NCI-H460 (cell line): ENCODE measurements at regions not wholly inside any gene's neighbourhood (a gene's known extent, or its start where the extent isn't known, plus 50 kb on each side); places are given as distances from the start of the nearest gene placed in this dataset.

Experiments used
- DNase-seq: peaks from one replicate; pipeline ENCODE4 v3.0.0-alpha.2; 2016; ENCODE audit warnings: low read depth; ENCODE audit errors: extremely low read depth

GRCh38 chr22:47775686-47776085 is 1013.2 kb downstream of the TBC1D22A start:
- no peak for DNase-seq

DNA sequence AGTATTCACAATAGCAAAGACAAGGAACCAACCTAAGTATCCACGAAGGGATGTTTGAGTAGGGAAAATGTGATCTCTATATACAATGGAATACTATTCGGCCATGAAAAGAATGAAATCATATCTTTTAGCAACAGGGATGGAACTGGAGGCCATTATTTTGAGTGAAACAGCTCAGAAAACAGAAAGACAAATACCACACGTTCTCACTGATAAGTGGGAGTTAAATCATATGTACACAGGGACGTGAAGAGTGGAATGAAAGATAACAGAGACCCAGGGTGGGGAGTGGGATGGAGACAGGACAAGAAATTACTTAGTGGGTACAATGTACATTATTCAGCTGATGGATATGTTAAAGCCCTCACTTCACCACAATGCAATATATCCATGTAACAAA is 1012.7 kb downstream of the TBC1D22A start:
- DNase-seq: no peak

DNA sequence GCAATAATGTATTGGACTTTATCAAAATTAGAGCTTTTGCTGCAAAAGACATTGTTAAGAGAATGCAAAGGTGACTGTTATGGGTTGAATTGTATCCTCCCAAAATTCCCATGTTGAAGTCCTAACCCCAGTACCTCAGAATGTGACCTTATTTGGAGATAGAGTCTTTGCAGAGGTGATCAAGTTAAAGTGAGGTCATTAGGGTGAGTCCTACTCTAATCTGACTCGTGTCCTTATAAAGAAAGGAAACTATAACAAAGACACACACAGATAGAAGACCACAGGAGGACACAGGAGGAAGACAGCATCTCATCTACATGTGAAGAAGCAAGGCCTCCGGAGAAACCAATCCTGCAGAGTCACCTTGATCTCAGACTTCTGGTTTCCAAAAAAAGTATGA is 1011.2 kb downstream of the TBC1D22A start:
- DNase-seq: no peak

DNA sequence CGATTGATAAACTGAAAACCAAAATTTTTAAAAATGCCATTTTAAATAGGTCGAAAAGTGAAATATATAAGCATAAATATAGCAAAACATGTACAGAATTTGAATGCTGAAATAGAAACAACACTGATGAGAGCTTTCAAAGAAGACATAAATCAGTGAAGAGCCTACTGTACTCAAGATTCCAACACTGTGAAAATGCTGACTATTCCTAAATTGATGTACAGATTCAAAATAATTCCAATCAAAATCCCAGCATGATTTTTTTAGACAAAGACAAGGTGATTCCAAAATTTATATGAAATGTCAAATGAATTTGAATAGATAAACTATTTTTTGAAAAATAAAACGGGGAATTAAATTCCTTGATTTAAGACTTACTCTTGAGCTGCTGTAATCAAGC is 1010.4 kb downstream of the TBC1D22A start:
- DNase-seq: no peak

GRCh38 chr22:47769652-47770051 is 1007.2 kb downstream of the TBC1D22A start:
- no peak for DNase-seq

- DNase-seq: no peak
Measured at GRCh38 chr22:47768027-47768426, 1005.6 kb downstream of the TBC1D22A start.

DNA sequence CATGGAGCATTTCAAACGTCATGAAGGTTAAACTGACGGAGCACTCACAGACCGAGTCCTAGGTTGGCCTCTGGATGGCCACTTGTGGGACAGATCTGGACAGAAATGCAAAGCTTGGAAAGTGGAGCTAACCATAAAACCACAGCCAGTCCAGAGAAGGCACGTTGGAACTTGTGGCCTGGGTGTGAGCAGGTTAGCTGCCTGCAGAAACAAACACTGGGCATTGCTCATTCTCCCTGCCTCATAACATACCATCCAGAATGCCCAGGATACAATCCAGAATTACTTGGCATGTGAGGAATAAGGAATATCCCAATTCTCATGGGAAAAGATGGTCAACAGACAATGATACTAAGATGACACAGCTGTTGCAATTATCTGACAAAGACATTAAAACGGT is 1005.0 kb downstream of the TBC1D22A start:
- DNase-seq: no peak

DNA sequence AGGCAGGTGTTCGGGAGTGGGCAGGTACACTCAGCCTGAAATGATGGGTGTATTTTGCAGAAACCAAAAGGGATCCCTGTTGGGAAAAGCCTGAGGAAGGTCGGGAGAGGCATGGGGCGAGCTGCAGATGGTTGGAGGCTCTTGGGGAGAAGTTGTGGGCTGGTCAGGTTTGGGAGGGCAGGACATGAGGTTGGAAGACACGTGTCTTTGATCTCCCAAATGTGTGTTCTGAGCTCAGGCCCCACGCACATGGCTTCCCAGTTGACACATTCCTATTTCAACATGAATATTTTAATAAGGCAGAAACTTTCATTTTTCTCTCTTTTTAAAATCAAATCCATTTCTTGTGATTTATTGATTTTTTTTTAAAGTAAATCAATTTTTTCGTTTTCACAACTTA is 1003.3 kb downstream of the TBC1D22A start:
- no peak for DNase-seq

DNA sequence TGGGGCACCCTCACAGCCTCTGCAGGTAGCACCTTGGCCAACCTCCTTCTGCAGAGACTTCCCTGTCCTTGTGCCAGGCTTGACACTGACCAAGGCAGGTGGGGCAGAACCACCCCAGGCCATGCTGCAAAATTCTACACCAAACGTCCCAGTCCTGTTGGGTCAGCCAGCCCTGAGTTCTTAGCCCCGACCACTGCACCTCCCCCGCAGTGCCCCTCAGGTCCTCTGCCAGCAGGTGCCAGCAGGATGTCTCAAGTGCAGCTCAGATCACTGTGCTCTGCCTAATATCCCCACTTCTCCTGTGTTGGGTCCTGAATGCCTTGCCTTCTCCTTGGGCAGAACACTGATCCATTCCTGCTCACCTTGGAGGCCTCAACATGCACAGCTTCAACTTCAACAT is 999.7 kb downstream of the TBC1D22A start:
- DNase-seq: no peak

DNA sequence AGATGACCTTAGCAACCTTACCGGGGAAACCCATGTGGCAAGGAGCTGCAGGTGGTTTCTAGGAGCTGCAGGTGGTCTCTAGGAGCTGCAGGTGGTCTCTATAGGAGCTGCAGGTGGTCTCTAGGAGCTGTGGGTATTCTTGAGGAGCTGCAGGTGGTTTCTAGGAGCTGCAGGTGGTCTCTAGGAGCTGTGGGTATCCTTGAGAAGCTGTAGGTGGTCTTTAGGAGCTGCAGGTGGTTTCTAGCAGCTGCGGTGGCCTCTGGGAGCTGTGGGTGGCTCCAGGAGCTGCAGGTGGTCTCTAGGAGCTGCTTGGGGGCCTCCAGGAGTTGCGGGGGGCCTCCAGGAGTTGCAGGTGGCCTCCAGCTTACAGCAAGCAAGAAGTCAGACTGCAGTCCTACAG is 997.5 kb downstream of the TBC1D22A start:
- DNase-seq: no peak

DNA sequence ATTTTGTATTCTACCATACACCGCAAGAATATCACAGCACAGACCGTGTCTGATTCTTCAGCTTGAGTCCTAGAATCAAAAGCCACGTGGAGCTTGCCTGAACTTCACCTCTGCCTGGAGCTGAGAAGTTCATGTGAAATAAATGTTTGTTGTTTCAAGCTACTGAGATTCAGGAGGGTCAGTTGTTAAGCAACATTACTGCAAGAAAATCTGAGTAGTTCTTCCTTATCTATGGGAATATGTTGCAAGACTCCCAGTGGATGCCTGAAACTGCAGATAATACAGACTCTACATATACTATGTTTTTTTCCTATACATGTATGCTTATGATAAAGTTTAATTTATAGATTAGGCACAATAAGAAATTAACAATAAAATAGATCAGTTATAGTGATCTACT is 995.3 kb downstream of the TBC1D22A start:
- DNase-seq: no peak

DNA sequence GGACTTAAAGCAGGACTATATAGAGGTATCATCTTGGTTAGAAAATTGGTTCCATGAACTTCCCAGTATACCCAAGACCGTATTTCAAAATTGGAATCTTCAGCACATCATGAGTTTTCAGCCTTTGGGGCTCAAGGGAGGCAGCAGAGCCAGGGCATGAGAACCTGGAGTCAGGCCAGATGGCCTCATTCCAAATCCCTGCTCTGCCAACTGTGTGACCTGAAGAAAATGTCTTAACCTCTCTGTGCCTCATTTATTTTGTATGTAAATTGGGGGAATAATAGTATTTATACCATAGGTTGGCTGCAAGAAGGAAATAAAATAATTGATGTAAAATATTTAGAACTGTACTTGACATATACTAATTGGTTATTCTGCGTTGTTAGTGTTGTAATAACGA is 987.6 kb downstream of the TBC1D22A start:
- DNase-seq: no peak

DNA sequence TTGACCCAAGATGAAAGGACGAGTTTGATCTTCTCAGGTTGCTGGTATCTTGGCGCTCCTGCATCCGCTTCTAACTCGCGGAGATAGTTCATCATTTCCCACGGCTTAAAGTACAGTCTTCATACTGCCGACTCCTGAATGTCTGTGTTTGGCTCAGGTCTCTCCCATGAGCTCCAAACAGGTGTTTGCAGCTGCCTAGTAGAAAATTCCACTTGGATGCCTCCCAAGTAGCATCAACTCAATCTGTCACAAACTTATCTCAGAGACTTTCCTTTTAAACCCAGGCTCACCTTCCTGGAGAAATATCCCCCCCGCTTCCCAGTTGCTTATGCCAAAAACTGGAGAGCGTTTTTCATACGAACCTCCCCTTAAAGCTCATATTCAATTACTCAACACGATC is 986.5 kb downstream of the TBC1D22A start:
- no peak for DNase-seq

DNA sequence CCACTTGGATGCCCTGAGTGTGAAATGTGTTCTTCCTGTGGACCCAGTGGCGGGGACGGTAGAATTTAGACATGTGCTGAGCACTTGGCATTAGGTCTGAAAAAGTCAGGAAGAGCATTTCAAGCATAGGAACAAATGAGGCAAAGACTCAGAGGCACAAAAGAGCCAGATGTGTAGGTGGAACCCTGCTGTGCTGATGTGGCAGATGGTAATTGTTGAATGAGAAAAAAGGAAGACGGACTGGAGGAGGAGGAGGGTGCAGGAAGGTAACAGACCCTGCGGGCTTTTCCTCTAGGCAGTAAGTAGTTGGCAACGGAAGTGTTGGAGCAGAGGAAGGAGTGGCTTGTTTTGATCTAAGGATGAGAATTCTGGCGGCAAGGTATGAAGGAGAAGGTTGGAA is 985.8 kb downstream of the TBC1D22A start:
- no peak for DNase-seq

DNA sequence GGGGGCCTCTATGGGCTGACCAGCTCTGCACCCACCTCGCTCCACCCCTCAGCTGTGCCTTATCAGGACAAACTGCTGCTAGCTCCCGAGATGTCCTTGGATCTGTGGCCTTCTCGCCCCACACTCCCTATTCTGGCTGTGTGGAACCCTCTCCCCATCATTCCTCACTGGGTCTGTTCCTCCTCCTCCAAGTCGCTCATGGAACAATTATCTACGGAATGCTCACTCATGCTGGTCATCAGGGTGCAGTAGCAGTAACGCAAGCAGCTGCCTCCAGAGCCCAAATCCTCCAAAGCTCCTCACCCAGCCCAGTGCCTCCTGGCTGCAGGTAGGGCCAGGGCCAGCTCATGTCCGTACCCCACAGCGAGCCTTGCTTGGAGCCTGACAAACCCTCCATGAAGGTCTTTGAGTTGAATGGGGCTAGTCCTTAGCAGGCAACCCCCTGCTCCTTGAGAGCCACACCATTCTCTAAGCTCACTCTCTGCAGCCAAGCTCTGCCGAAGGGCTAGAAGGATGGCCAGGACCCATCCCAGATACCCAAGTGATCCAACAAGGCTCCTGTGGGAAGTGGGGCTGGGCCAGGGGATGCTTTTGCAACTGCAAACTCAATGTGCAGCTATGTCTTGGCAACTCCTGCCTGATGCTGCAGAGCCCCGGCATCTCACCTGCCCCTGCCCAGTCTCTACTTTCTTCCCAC is 977.8 kb downstream of the TBC1D22A start:
- DNase-seq: no peak

- DNase-seq: no peak
Measured at GRCh38 chr22:47739291-47740015, 977.0 kb downstream of the TBC1D22A start.

- no peak for DNase-seq
Measured at GRCh38 chr22:47738472-47739013, 976.1 kb downstream of the TBC1D22A start.

DNA sequence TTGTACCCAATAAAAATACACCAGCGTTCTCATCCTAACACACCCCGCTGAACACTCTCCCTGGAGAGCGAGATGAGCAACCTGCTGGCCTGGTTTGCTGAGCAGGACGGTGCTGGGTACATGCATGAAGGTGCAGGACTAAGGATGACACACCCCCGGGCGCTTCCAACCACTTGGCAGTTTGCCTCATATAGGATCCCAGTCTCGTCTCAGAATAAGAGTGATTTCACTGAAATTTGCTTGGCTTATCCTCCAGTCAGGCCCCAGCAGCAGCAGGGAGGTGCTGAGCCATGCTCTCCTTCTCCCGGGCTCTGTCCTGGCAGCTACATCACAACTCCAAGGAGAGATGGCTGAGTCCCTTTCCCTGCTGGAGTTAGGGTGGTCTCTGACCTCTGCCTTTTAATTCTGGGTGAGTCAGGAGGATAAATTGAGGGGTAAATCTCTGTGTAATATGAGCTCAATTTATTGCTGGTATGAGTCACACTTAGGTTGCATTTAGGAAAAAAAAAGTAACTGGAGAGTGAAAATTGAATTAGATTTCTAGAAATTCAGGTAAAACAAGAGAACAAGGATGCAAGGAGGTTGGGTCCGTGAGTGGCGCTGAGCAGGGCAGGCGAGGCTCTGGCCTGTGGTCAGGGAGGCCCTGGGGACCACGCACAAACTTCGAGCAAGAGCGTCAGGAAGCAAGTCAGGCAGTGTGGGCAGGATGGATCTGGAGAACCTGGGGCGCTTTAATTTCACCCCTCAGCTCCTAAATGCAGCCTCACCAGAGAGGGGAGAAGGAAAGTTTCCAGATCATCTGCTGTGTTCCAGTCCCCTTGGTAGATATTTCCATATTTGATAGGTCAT is 974.0 kb downstream of the TBC1D22A start:
- no peak for DNase-seq

DNA sequence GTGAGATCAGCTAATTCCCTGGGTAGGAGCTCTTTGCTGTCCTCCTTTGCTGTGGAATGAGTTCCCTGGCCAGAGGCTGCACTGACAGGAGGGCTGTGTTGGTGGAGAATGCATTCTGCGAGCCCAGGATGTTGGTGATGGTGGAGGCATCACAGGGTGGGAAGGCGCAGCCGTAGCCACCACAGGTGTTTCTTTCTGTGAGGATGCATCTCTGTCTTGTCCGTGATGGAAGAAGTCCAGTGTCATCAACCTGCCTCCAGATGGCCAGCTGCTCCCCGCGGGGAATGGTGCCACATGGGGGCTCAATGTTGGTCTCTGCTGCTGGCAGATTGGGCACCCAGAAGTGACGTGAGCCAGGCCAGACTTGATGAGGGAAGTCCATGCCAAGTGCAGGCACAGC is 972.1 kb downstream of the TBC1D22A start:
- DNase-seq: no peak

- DNase-seq: no peak
Measured at GRCh38 chr22:47727641-47728040, 965.2 kb downstream of the TBC1D22A start.

DNA sequence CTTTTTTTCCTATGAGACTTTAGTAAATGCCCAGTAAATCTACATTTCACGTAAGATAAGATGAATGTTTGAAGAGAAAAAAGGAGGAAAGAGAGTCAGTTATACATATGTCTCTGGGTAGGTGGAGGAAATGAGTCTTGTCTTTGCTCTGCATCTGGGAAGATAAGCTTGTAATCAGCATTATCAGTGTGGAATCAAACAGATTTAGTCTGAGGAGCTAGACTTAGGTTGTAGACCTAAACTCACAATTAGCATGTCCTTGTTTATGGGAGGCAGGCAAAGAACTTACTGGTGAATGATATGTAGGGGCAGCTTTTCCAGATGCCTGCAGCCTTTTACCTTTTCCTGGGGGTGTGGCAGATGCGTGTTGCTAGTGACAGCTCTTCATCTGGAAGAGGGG is 962.3 kb downstream of the TBC1D22A start:
- DNase-seq: no peak
